ENCODE measurements at regions not wholly inside any gene's neighbourhood (a gene's known extent, or its start where the extent isn't known, plus 50 kb on each side); places are given as distances from the start of the nearest gene placed in this dataset.
"Not testable (repeated sequence)": the region's sequence is repeated elsewhere in the genome, so short reads cannot be mapped to it uniquely, and the experiment has no call there.

DNA sequence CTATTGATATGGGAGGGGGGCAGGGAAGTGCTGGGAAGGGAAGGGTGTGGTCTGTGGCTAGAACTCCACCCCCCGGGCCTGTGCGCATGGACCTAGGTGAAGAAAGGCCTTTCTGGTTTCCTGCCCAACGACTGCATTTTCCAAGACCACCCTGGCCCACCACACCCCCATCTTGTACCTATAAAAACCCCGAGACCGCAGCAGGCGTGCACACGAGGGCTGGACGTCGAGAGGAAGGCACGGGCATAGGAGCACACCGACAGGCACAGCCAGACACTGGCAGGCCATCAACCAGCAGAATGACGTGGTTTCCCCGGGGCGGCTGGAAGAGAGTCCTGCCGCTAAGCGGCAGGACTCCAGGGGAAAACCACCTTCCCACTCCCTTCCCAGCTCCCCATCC is 981.1 kb downstream of the PCDH7 start:
- DNase-seq (ENCODE audit: low spot score), result no peak
- FAIRE-seq, result no peak

DNA sequence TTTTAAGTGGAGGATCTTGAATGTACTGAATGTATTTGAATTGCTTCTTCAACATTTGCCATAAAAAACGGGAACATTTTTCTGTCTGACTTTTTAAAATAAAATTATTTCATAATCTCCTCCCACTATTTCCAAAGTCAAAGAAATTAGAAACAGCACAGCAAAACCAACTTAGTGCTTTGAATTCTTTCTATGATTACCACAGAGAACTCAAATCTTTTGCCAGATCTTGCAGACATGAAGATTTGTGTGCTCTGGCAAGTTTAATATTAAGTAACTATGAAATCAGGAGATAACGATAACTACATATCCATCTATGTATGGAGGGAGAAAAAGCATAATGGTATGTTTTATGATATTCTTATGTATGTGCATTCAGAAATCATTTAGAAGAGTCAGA is 982.2 kb downstream of the PCDH7 start:
- no peak for FAIRE-seq
- DNase-seq (ENCODE audit: low spot score), result no peak

DNA sequence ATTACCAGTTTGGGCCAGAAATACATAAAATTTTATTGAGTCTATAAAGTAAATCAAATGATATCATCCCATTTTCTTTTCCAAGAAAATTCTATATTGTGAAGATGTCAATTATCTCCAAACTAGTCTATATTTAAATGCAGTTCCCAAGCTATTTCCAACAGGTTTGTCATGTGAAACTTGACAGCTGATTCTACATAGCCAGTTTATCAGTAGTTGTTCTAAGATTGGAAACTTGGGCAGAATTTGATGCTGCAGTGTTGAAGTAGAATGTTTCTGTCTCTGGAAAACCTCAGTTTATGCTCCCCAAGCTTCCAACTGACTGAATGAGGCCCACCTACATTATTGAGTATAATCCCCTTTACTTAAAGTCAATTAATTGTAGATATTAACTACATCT is 994.1 kb downstream of the PCDH7 start:
- no peak for FAIRE-seq

DNA sequence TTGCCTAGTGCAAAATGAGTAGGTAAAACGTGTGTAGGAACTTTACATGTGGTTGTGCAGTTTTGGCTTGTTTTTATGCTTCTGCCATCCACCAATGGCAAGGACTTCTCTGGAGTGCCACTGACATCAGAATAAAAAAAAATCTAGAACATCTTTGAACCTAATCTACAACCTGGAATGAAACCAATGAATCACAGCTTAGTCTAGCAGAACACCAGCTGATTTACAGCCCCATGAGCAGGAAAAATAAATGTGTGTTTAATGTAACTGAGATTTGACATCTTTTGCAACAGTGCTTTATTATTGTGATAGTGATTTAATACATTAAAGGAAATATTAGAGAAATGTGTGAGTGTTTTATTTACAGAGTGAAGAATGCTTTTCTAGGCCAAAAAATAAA is 995.1 kb downstream of the PCDH7 start:
- FAIRE-seq (no peak), DNase-seq (ENCODE audit: low spot score) (no peak)

More for the DNA sequence above, 994.1 kb downstream of the PCDH7 start:
- DNase-seq (ENCODE audit: low spot score), result no peak

DNA sequence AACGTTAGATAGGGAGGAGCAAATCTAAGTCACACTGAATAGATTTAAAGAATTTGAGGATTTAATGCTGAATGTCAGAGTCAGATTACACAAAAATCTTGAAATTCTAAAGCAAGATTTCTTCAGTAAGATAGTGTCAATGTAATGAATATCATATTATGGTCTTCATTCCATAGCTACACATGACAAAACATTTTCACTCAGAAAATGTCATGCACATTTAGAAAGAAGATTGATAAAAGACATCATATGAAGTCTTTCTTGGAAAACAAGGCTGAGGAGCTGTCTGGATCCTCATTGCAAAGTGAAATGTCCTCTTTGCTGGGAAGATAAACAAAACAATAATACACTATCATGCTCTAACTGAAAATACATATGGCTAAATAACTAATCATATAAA is 1006.9 kb downstream of the PCDH7 start:
- FAIRE-seq (no peak), DNase-seq (ENCODE audit: low spot score) (no peak)

DNA sequence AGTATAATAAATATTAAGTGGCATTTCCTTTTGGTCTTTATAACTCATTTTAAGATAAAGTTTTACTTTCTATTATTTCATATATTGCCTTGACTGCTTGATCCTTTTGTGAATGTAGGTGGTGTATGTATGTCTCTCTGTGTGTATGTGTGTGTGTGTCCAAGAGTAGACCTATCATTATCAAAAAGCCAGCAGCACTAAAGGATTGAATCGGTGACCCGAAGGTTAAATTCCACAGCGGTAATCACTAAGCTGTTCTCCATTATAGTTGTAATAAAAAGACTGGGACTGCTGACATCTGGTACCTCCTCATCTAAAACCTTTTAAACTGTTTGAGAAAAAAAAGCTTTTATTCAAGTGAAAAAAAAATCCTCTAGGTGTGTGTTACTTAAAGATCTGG is 1014.8 kb downstream of the PCDH7 start:
- no peak for DNase-seq (ENCODE audit: low spot score)
- no peak for FAIRE-seq

DNA sequence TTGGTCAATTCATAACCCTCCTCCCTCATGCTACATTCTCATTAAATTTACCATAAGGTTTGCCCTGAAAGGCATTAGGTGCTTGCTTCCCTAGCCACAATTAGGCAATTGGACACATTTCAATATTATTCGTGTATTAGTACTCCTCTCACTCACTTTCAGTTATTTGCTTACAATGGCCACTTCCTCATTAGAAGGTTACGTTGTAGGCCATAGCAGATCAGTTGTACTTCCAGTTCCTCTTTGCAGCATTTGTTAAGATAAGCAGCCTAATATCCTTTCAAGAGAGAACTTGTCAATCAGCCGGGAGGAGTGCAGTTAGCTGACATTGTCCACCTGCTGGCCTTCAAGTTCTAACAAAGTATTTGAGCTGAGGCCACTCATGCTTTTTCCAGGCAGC is 1017.2 kb downstream of the PCDH7 start:
- DNase-seq (ENCODE audit: low spot score) (no peak), FAIRE-seq (no peak)

DNA sequence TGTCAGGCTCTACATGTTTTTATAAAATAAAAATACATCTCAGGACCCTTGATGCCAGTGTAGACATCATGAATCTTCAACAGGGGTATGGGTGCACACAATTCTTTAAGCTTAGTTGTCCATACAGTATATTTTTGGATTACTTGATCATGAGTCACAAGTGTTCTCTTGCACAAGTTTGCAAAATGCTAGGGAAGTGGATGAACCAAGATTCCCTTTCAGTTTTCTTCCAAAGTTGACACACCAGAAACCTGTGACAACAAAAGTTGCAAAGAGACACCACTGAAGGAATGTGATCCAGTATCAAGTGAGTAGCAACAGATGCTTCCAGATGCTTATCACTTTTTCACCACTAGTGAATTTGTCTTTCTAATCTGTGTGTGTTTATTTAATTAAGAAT is 1021.2 kb downstream of the PCDH7 start:
- no peak for FAIRE-seq

DNA sequence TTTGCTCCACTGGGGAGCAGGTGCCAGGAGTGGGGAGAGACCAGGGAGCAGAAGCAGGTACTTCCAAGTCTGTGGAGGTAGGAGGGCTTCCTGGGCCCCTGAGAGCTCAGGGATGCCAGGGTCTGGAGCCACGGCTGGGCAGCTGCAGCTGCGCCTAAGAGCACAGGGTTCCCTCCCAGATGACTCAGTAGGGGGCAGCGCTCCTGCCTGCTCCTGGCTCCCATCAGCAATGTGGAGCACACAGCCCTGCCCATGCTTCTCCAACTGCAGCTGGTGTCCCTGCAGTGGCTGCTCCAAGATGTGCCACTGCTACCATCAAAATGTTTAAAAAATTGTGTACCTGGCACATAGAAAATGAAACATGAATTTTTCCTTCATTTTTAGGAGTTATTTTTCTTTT is 1028.2 kb downstream of the PCDH7 start:
- DNase-seq (ENCODE audit: low spot score), result no peak
- FAIRE-seq, result no peak

More for the DNA sequence above, 1021.2 kb downstream of the PCDH7 start:
- no peak for DNase-seq (ENCODE audit: low spot score)

DNA sequence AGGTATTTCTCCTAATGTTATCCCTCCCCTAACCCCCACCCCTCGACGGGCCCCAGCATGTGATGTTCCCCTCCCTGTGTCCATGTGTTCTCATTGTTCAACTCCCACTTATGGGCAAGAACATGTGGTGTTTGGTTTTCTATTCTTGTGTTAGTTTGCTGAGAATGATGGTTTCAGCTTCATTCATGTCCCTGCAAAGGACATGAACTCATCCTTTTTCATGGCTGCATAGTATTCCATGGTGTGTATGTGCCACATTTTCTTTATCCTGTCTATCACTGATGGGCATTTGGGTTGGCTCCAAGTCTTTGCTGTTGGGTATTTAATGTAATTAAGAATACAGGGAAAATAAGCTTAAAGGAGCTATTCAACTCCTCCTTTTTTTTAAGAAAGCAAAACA is 1030.4 kb downstream of the PCDH7 start:
- not testable (repeated sequence) for DNase-seq (ENCODE audit: low spot score); FAIRE-seq

DNA sequence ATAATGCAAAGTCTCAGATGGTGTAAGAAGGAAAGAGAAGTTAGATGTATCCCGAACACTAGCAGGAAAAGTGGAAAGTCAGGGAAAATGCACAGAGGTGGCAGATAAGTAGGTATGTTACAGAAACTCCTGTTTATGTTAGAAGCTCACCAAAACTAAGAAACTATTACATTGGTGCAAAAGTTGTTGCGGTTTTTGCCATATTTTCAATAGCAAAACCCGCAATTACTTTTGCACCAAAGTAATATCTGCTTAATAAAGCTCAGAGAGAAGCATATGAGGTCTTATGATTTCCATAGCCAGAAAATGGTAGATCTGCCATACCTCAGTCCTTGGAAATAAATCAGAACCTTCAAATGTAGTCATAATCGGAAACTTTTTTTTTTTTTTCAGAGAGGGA is 1035.6 kb downstream of the PCDH7 start:
- FAIRE-seq (no peak), DNase-seq (ENCODE audit: low spot score) (no peak)

DNA sequence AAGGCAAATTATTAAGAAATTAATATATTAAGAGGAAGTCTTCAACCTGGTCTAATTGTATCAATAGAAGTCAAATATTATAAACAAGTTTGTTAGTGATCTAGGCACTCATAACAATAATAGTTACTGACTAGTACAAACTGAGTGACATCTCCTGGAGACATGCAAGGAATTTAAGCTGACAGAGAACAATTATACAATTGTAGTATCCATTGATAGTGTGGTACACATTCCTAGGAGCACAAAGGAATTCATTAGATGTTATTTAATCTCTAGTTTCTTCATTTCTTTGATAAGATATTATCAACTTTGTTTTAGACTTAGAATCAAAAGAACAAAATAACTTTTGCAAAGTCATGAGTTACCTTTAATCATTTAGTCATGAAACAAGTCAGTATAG is 1048.6 kb downstream of the PCDH7 start:
- no peak for DNase-seq (ENCODE audit: low spot score)
- FAIRE-seq, result no peak

DNA sequence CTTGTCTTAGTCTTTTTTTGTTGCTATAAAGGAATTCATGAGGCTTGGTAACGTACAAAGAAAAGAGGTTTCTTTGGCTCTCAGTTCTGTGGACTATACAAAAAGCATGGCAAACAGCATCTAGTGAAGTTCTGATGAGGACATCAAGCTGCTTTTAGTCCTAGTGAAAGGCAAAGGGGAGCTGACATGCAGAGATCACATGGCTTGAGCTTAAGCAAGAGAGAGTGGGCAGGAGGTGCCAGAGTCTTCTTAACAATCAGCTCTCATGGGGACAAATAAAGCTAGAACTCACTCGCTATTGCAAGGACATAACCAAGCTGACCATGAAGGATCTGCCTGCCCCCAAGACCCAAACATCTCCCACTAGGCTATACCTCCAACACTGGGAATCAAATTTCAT is 1063.1 kb downstream of the PCDH7 start:
- FAIRE-seq (no peak), DNase-seq (ENCODE audit: low spot score) (no peak)

DNA sequence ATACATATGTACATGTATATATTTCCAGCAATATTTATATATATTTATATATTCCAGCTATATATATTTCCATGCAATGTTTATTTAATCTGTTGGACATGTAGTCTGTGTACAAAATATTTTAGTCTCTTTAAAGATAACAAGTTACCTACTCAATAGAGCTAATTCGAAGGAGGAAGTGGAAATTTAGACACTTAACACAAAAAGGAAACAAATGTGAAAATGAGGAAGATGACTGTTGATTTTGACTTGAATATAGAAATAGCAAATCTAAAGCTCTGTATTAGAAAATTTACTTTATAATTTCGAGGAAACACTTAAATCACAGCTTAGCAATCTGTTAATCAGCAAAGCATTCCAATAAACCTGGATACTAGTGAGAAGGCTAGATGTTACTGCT is 1064.4 kb downstream of the PCDH7 start:
- FAIRE-seq (no peak), DNase-seq (ENCODE audit: low spot score) (no peak)

DNA sequence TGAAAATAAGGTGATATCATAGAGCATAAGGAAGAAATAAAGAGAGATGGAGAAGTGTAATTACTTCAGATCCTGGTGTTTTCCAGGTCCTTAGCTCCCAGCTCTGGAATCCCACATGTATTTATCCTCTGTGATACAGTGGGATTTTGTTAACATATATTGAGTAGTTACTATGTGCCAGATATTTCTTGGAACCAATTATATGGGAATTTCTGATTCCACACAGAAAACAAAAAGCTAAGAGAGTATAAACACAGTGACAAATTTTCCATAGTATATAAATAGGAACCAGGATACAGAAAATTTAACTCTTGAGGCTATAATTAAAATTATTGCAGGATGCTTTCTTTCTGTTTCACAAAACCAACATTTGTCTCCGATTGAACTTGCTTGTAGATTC is 1067.5 kb downstream of the PCDH7 start:
- DNase-seq (ENCODE audit: low spot score) (no peak), FAIRE-seq (no peak)

DNA sequence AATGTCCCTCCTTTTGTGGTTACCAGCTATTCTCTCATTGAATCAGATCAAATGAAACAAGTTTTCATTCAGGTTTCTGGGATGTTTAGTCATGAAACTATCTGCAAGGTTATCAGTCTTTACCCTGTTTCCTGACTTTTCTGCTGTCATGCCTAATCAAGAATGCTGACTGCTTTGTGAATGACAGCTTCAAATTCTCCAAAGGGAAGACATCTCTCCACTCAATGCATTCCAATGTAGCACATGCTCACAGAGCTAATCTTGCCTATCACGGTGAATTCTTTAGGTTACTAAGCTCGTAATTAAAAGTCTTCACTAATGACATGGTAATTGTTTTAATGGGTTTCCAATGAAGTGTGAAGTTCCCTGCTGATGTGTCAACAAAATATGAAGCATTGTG is 1068.5 kb downstream of the PCDH7 start:
- FAIRE-seq, result no peak
- no peak for DNase-seq (ENCODE audit: low spot score)

DNA sequence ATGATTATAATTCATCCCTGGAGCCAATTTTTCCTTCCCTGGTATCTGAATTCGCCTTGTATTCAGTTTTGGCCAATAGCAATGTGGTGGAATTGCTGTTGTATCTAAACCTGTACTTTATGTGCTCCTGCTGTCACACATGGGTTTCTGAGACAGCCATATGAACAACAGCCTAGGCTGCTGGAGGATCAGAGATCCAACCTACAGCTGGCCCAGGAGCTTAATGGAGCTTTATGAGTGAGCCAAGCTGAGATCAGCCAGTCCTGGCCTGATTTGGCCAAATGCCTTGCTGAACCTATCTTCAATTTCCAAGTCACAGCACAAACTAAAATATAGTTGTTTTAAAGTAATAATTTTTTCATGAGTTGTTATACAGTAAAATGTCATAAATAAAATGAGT is 1071.5 kb downstream of the PCDH7 start:
- DNase-seq (ENCODE audit: low spot score) (no peak), FAIRE-seq (no peak)

DNA sequence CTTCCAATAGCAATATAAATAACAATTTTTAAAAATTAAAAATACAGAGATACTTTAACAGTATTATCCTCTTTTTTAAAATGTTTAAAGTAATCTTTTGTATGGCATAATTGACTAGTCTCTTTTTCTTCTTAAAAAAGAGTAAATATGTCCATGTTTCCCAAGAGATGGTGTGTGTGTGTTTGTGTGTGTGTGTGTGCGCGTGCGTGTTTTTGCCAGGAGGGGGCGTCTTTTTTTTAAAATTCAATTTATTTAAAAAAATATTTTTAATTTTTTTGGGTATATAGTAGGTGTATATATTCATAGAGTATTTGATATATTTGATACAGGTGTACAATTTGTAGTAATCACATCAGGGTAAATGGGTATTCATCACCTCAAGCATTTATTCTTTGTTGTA is 1073.7 kb downstream of the PCDH7 start:
- FAIRE-seq (no peak), DNase-seq (ENCODE audit: low spot score) (no peak)

DNA sequence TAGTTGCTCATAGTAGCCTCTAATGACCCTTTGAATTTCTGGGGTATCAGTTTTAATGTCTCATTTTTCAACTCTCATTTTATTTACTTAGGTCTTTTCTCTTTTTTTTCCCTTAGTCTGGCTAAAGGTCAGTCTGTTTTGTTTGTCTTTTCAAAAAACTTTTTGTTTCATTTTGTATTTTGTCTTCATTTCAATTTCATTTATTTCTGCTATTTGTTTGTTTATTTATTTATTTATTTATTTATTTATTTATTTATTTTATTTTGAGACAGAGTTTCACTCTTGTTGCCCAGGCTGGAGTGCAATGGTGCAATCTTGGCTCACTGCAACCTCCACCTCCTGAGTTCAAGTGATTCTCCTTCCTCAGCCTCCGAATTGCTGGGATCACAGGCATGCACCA is 1076.9 kb downstream of the PCDH7 start:
- not testable (repeated sequence) for DNase-seq (ENCODE audit: low spot score); FAIRE-seq

DNA sequence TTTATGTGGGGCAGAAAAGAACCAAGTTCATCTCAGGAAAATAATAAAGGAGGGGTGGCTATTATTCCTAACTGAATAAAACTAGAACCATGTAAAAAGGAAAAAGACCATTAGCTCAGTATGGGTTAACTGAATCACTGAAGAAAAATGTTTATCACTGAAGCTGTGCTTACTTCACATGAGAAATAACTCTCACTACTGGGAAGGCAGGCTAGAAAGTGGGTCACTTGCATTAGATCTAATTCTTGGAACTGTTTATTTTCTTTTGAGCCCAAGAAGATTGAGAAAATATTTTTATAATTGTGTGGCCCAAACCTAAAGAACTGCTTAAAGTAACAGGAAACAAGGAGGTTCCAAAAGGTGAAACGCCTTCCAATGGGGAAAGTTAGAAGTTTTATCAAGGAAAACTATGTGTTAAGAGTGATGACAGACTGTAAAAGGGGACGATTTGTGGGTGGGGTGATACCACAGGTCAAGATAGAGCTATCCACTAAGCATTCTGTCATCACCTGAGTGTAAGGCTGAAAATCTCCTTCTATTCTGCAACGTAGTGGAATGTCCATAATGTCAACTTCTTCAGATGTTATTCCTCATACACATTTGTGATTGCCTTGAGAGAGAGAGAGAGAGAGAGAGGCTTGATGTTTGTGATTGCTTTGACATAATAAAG is 1083.5 kb downstream of the PCDH7 start:
- FAIRE-seq (no peak), DNase-seq (ENCODE audit: low spot score) (no peak)

DNA sequence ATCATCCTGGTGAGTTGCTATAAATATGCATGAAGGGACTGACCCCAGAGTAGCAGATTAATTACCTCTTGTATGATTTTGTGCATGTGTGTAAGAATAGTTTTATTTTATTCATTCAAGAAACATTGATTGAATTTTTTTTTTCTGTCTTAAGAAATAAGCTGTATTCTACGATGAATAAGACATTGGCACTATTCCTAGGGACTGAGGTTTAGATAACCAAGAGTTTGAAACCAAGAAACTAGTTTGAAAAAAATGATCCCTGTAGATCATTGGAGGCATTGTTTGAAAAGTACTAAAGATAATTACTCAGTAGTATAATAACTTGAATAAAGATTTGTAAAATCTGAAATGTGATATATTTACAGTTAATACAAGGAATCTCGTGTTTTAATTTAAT is 1086.9 kb downstream of the PCDH7 start:
- DNase-seq (ENCODE audit: low spot score) (no peak), FAIRE-seq (peak; percentile 63)

DNA sequence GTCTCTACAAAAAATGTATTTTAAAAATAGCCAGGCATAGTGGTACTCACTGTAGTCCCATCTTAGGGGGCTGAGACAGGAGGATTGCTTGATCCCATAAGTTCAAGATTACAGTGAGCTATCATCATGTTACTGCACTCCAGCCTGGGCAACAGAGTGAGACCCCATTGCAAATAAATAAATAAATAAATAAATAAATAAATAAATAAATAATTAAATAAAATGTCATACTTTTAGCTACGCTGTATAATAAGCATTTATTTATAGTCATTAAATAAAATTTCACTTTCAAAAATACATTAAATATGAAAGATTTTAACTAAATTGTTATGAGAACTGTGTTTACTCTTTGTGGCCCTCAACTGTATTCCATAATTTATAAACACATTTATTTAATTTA is 1124.2 kb downstream of the PCDH7 start:
- DNase-seq (ENCODE audit: low spot score) (no peak), FAIRE-seq (no peak)

DNA sequence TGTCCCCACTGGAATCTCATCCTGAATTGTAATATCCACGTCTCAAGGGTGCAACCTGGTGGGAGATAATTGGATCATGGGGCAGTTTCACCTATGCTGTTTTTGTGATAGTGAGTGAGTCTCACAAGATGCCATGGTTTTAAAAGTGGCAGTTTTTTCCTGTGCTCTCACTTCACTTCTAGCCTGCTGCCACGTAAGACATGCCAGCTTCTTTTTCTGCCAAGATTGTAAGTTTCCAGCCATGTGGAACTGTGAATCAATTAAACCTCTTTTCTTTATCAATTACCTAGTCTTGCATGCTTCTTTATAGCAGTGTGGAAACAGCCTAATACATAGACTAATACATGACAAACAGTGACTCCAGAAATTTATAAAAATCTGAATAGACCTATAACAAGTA is 1131.8 kb downstream of the PCDH7 start:
- FAIRE-seq (no peak), DNase-seq (ENCODE audit: low spot score) (no peak)

DNA sequence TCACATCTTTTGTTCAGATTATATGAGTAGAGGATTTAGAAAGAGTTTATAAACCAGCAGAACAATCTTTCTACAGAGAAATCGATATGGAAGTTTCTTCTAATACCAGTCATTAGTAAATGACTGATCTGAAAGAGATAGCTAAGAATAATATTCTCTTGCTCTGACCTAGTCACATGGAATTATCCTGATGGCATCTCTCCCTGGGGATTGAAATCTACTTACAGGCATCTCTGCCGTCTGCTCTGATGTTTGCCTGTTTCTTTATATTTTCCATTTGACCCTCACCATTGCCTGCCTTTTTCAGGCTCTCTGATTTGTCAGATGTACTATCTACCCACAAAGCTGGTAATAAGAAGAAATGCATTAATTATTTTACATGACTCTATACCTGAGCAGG is 1157.3 kb downstream of the PCDH7 start:
- DNase-seq (ENCODE audit: low spot score) (no peak), FAIRE-seq (no peak)
